Gastrocnemius medialis (tissue), 4 donors: ENCODE measurements at regions not wholly inside any gene's neighbourhood (a gene's known extent, or its start where the extent isn't known, plus 50 kb on each side); places are given as distances from the start of the nearest gene placed in this dataset.

Experiments used
- ATAC-seq, 2 donors: fragments of 150-250 bp; one replicate each; pipeline ENCODE4 v1.9.1; 2016
- DNase-seq, 2 donors: peaks; one replicate each; pipeline ENCODE4 v3.0.0-alpha.2; 2019
- H3K27ac ChIP-seq, 4 donors: fragments of 200-600 bp; sonication (generic); 1 replicate in 1 of 4; 2 replicates in 3 of 4; pipeline ENCODE4 v1.5.1; 2016 to 2018; ENCODE audit warnings: mild to moderate bottlenecking in 2 of 4, moderate library complexity in 1 of 4
- H3K27me3 ChIP-seq, 3 donors: fragments of 200-600 bp; sonication (generic) in 2 of 3; 1 replicate in 1 of 3; 2 replicates in 2 of 3; pipeline versions ENCODE4 v1.5.1 to v1.6.0; 2016 to 2019; ENCODE audit warnings: mild to moderate bottlenecking in 1 of 3, moderate library complexity in 1 of 3
- H3K36me3 ChIP-seq, 2 donors: fragments of 200-600 bp; sonication (generic) in 1 of 2; one replicate each; pipeline ENCODE4 v1.5.1; 2017 to 2018
- H3K4me1 ChIP-seq, 2 donors: fragments of 200-600 bp; sonication (generic) in 1 of 2; one replicate each; pipeline ENCODE4 v1.5.1; 2016 to 2017; ENCODE audit warnings: mild to moderate bottlenecking in 2 of 2
- H3K4me3 ChIP-seq, 4 donors: fragments of 200-600 bp; sonication (generic) in 3 of 4; 1 replicate in 1 of 4; 2 replicates in 3 of 4; pipeline ENCODE4 v1.5.1; 2016 to 2019; ENCODE audit warnings: mild to moderate bottlenecking in 2 of 4
- H3K9me3 ChIP-seq, 3 donors: fragments of 200-600 bp; sonication (generic) in 2 of 3; 1 replicate in 1 of 3; 2 replicates in 2 of 3; pipeline ENCODE4 v1.5.1; 2016 to 2019
- POLR2A ChIP-seq, 2 donors: fragments of 450-650 bp; IDR thresholded peaks; one replicate each; pipeline ENCODE4 v1.6.1; 2017; ENCODE audit warnings: antibody characterized with exemption in 2 of 2, mild to moderate bottlenecking in 2 of 2, moderate library complexity in 2 of 2
- in situ Hi-C, 4 donors: fragments of 200-750 bp; cut with MboI; loops; one replicate each; pipeline versions ENCODE4 v1.15.0 to v1.8.0; 2017; ENCODE audit warnings: low sequenced_read_pairs in 4 of 4
- intact Hi-C: fragments of 100-400 bp; cut with DNase I; formaldehyde crosslinking; loops from one replicate; pipeline ENCODE4 v1.15.1; 2023; ENCODE audit warnings: low total_unique reads
- TF ChIP-seq, protein P1 (sequence below), 5 experiments: fragments of 450-650 bp in 3 of 5; fragments of 200-600 bp in 2 of 5; sonication (generic) in 2 of 5; IDR thresholded peaks in 4 of 5; conservative IDR thresholded peaks in 1 of 5; 1 replicate in 4 of 5; 2 replicates in 1 of 5; pipeline ENCODE4 v1.5.1; 2016 to 2019; ENCODE audit warnings: antibody characterized with exemption in 5 of 5, mild to moderate bottlenecking in 3 of 5, moderate library complexity in 3 of 5

DNA sequence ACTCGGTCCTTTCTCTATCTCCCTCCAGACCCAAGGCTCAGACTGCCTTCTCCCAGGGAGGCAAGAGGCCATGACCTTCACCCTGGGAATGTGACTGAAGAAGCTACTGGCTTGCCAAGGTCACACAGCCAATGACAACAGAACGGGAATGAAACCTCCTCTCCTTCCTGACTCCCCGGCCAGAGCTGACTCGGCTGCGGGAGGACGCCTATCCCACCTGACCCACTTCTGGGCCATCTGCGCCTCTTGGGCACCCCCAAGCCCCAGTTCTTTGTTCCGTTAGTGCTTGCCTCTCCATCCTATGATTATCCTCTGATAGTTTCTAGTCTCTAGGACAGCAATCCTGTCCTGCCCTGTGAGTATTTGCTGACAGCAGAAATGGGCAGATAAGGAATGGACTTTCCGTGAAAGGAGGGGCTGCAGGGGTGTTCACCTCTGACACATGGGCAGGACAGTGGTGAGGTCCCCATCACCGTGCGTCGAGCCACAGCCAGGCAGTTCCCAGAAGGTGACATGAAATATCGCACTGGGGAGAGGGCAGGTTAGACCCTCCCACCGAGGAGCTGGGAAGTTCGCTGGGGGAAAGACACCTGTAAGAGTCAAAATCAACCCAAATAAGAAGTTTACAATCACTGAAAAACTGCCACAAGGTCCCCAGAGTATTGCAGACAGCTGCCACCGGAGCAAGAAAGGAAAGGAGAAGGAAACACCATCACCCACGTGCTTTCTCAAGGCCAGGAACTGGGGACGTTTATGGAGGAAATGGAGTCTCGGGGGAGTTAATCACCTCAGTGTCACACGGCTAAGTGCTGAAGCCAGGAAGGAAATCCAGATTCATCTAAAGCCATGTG lies 63.0 kb downstream of the INSIG1 start:
- no peak overlapping the region for H3K27ac ChIP-seq
- no peaks in the 10 kb centered on the region for H3K9me3 ChIP-seq
- H3K27me3 ChIP-seq, result peaks cover 43 to 58% (median 48%) of the 10 kb centered on the region in 3 donors
- in situ Hi-C loops (no loop called here), intact Hi-C loops (no loop called here)
- no peaks in the 10 kb centered on the region for H3K4me1 ChIP-seq
- ATAC-seq (no peak), DNase-seq (no peak)
- no peaks in the 10 kb centered on the region for H3K36me3 ChIP-seq
- H3K4me3 ChIP-seq, result no peak overlapping the region
- no peak for TF ChIP-seq POLR2A (IDR thresholded peaks at IDR 0.05)
- TF ChIP-seq, protein P1, sequence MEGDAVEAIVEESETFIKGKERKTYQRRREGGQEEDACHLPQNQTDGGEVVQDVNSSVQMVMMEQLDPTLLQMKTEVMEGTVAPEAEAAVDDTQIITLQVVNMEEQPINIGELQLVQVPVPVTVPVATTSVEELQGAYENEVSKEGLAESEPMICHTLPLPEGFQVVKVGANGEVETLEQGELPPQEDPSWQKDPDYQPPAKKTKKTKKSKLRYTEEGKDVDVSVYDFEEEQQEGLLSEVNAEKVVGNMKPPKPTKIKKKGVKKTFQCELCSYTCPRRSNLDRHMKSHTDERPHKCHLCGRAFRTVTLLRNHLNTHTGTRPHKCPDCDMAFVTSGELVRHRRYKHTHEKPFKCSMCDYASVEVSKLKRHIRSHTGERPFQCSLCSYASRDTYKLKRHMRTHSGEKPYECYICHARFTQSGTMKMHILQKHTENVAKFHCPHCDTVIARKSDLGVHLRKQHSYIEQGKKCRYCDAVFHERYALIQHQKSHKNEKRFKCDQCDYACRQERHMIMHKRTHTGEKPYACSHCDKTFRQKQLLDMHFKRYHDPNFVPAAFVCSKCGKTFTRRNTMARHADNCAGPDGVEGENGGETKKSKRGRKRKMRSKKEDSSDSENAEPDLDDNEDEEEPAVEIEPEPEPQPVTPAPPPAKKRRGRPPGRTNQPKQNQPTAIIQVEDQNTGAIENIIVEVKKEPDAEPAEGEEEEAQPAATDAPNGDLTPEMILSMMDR (IDR thresholded peaks at IDR 0.05 in 4 of 5, conservative IDR thresholded peaks at IDR 0.05 in 1 of 5), result no peak

DNA sequence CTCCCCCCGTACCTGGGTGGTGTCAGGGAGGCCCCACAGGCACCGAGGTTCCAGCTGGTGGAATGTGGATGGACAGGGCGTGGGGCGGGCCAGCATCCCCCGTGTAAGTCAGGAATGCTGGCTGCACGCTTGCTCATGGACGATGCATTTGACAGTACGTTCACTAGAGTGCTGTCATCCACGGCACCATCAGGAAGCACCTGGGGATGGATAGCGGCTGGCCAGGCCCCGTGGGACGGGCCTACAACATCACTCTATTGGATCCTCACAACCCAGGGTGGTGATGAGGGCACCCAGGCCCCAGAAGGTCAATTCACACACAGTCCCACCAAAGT lies 63.6 kb downstream of the INSIG1 start:
- no peak for TF ChIP-seq POLR2A (IDR thresholded peaks at IDR 0.05)
- DNase-seq (no peak), ATAC-seq (no peak)
- no peak overlapping the region for H3K4me3 ChIP-seq
- H3K27me3 ChIP-seq, result peaks cover 37 to 54% (median 48%) of the 10 kb centered on the region in 3 donors
- no peaks in the 10 kb centered on the region for H3K9me3 ChIP-seq
- H3K4me1 ChIP-seq, result no peaks in the 10 kb centered on the region
- H3K36me3 ChIP-seq, result no peaks in the 10 kb centered on the region
- no peak overlapping the region for H3K27ac ChIP-seq
- intact Hi-C loops, result no loop called here
- in situ Hi-C loops, result no loop called here

DNA sequence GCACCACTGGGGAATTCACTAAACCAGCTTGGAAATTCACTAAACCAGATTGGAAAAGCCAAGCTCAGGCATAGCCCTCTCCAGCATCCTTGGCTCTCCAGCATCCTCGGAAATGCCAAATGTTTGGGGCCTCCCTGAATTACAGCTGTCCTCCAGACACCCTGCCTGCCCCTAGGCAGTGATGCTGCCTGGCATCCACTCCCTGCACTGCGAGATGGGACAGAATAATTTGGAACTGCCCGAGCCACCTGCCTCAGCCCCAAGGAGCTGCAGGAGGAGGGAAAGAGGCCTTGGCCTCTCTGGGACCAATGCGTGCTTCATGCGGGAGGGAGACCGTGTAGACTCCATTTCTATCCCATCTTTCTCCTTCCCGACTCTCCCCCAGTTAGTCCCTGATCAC lies 64.3 kb downstream of the INSIG1 start:
- no peak for ATAC-seq
- intact Hi-C loops, result no loop called here
- H3K27ac ChIP-seq, result no peak overlapping the region
- no peaks in the 10 kb centered on the region for H3K4me1 ChIP-seq
- TF ChIP-seq POLR2A (IDR thresholded peaks at IDR 0.05), result no peak
- TF ChIP-seq, protein P1 (IDR thresholded peaks at IDR 0.05 in 4 of 5, conservative IDR thresholded peaks at IDR 0.05 in 1 of 5), result no peak
- no peak overlapping the region for H3K4me3 ChIP-seq
- no peaks in the 10 kb centered on the region for H3K36me3 ChIP-seq
- in situ Hi-C loops, result no loop called here
- H3K27me3 ChIP-seq, result peaks cover 36 to 49% (median 46%) of the 10 kb centered on the region in 3 donors
- no peaks in the 10 kb centered on the region for H3K9me3 ChIP-seq
- DNase-seq, result no peak

DNA sequence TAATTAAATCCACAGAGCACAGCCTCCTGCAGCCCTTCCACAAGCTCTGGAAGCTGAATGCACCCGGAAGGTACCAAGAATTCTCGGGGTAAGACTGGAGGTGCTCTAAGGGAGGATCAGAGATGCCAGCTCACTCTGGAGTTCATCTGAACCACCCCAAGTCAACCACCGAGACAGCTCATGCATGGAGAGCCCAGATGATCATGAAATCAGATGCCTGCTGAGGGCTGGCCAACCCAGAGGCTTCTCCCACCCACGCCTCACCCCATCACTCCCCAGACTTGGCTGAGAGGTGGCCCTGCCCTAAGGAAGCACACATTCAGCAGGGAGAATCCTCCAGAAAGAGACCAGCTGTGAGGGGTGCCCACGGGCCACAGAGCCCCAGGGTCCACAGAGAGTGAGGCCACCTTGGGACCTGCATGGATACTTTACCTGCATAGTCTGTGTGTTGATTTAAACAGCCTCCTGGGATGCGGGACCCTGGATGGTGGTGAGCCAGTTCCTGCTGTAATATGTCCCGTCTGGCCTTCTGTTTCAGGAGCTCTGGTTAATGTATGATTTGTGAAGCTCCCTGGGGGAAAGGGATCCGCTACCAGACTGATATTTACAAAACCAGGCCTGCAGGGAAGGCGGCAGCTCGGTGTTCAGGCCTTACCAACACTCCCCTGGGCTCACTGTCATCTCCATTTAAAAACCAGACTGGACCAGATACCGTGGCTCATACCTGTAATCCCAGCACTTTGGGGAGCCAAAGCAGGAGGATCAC lies 64.9 kb downstream of the INSIG1 start:
- intact Hi-C loops (no loop called here), in situ Hi-C loops (no loop called here)
- no peak for ATAC-seq
- TF ChIP-seq, protein P1 (IDR thresholded peaks at IDR 0.05 in 4 of 5, conservative IDR thresholded peaks at IDR 0.05 in 1 of 5), result no peak
- TF ChIP-seq POLR2A (IDR thresholded peaks at IDR 0.05), result no peak
- H3K36me3 ChIP-seq, result no peaks in the 10 kb centered on the region
- H3K27me3 ChIP-seq, result peaks cover 35 to 44% (median 43%) of the 10 kb centered on the region in 3 donors
- no peak overlapping the region for H3K4me3 ChIP-seq
- H3K27ac ChIP-seq, result no peak overlapping the region
- no peaks in the 10 kb centered on the region for H3K9me3 ChIP-seq
- no peaks in the 10 kb centered on the region for H3K4me1 ChIP-seq
- DNase-seq, result no peak

GRCh38 chr7:155363146-155363539 lies 65.5 kb downstream of the INSIG1 start:
- DNase-seq, result no peak
- intact Hi-C loops, result no loop called here

More at GRCh38 chr7:155363146-155363539, 65.5 kb downstream of the INSIG1 start:
- in situ Hi-C loops, result no loop called here
- TF ChIP-seq, protein P1 (IDR thresholded peaks at IDR 0.05 in 4 of 5, conservative IDR thresholded peaks at IDR 0.05 in 1 of 5), result no peak
- no peak for TF ChIP-seq POLR2A (IDR thresholded peaks at IDR 0.05)
- ATAC-seq, result no peak
- Histone ChIP-seq H3K27ac (no peak overlapping the region), H3K36me3 (no peaks in the 10 kb centered on the region), H3K27me3 (peaks cover 30 to 38% (median 38%) of the 10 kb centered on the region in 3 donors), H3K9me3 (no peaks in the 10 kb centered on the region), H3K4me1 (no peaks in the 10 kb centered on the region), H3K4me3 (no peak overlapping the region)
